Activated T-cell treated with anti-CD3 and anti-CD28 coated beads, Interleukin-2, amount 50 U/mL, for 72 hours (primary cell): ENCODE measurements at regions not wholly inside any gene's neighbourhood (a gene's known extent, or its start where the extent isn't known, plus 50 kb on each side); places are given as distances from the start of the nearest gene placed in this dataset.
"Not testable (repeated sequence)": the region's sequence is repeated elsewhere in the genome, so short reads cannot be mapped to it uniquely, and the experiment has no call there.

Experiments
- ATAC-seq, 2 donors: fragments of 150-1000 bp; cut with Tn5 transposase; replicated peaks in 1 of 2; 2 replicates each; pipeline ENCODE4 v1.10.0; 2021; ENCODE audit warnings: moderate library complexity in 2 of 2, mild to moderate bottlenecking in 1 of 2
- DNase-seq, 2 donors: peaks; one replicate each; pipeline ENCODE4 v3.0.0; 2021 to 2022; ENCODE audit warnings: mixed read lengths in 1 of 2
- H3K27ac Mint-ChIP-seq: one replicate; pipeline ENCODE4 v1.8.0; 2022; ENCODE audit warnings: mild to moderate bottlenecking, moderate library complexity, mixed read lengths
- H3K27me3 Mint-ChIP-seq: one replicate; pipeline ENCODE4 v1.8.0; 2022; ENCODE audit warnings: low read depth, mixed read lengths
- H3K36me3 Mint-ChIP-seq, 2 donors: one replicate each; pipeline ENCODE4 v1.8.0; 2022; ENCODE audit warnings: mixed read lengths in 2 of 2, mild to moderate bottlenecking in 1 of 2; ENCODE audit not compliant: insufficient read depth in 2 of 2
- H3K4me1 Mint-ChIP-seq: one replicate; pipeline ENCODE4 v1.8.0; 2022; ENCODE audit warnings: low read depth, mixed read lengths
- H3K4me3 Mint-ChIP-seq, 2 donors: one replicate each; pipeline ENCODE4 v1.8.0; 2022; ENCODE audit warnings: mild to moderate bottlenecking in 2 of 2, mixed read lengths in 2 of 2, moderate library complexity in 2 of 2
- H3K9me3 Mint-ChIP-seq, 2 donors: one replicate each; pipeline ENCODE4 v1.8.0; 2022; ENCODE audit warnings: mixed read lengths in 2 of 2

GRCh38 chr7:28318101-28318762, 94.1 kb upstream of the CREB5 start:
- Mint-ChIP-seq H3K27me3 (peaks cover 48% of the 10 kb centered on the region), H3K27ac (no peak overlapping the region), H3K4me3 (peak overlapping the region in 1 of 2 donors; percentile 7), H3K4me1 (peaks cover 35% of the 10 kb centered on the region), H3K9me3 (no peaks in the 10 kb centered on the region), H3K36me3 (peaks cover 2% of the 10 kb centered on the region in 2 donors)
- ATAC-seq (peak; percentile 60 to 68), DNase-seq (no peak)

GRCh38 chr7:28323833-28324232, 88.5 kb upstream of the CREB5 start:
- Mint-ChIP-seq H3K27me3 (peaks cover 7% of the 10 kb centered on the region), H3K27ac (no peak overlapping the region), H3K9me3 (peaks cover 0 to 2% of the 10 kb centered on the region in 2 donors), H3K4me1 (peaks cover 12% of the 10 kb centered on the region), H3K36me3 (no peaks in the 10 kb centered on the region), H3K4me3 (no peak overlapping the region)
- DNase-seq (no peak), ATAC-seq (no peak)

DNA sequence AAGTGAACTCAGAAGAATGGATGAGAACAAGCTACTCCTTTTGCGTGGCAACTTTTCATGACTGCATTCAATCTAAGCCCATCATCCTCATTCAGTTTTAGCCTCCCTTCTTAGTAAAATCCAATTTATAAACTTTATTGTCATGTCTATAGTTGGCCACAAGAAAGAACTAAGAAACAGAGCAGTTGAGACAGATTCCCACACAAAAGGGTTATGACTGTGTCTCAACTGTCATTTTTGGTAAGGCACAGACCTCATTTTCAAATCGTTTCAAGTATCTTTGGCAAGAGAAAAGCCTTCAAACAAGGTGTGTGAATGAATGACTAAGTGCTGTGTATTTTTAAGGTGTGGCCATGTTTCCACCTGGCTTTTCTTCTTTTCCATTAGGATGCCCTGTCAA, 84.2 kb upstream of the CREB5 start:
- Mint-ChIP-seq H3K27ac (peak overlapping the region; percentile 78), H3K36me3 (no peaks in the 10 kb centered on the region), H3K9me3 (peaks cover 0 to 2% of the 10 kb centered on the region in 2 donors), H3K4me3 (peak overlapping the region in 1 of 2 donors; percentile 42), H3K27me3 (no peaks in the 10 kb centered on the region), H3K4me1 (peaks cover 42% of the 10 kb centered on the region)
- DNase-seq (no peak), ATAC-seq (peak; percentile 79 to 81)

DNA sequence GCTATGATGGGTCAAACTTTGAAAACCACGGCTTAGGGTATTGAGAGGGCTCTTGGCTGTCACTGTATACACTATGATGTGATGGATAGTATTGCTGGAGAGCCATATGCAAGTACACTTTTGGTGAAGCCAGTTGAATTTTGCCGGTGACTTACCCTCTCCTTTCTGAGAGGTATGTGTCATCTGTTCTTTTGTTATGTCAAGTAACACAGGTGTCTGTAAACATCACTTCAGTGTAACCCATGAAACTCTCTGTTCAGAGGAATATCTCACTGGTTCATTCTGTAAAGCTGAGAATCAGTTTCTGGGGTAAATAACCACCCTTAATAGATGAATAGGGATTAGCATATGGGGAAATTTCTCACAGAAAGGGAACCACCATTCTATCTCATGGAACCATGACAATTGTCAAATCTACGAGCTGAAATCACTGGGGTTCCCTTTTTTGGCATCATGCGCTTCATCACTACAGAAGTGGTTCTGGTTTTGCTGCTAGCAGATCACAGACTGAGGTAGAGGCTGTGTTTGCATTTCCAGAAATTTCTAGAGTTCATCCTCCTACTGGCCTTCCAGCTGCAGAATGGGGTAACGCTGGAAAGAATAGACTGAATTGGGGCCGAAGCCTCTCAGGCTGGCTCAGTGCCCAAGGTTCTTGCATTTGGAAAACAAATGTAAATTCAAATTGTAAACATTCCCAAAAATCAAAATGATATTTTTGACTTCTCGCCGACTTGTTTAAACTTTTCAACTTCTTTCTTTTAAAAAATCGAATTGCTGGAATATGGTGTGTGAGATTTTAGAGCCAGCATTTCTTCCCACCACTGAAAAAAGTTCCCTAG, 83.3 kb upstream of the CREB5 start:
- peaks cover 6% of the 10 kb centered on the region for H3K27me3 Mint-ChIP-seq
- H3K36me3 Mint-ChIP-seq: no peaks in the 10 kb centered on the region
- ATAC-seq (peak; percentile 60 to 65), DNase-seq (peak in 1 of 2 donors; percentile 25)
- peaks cover 0 to 2% of the 10 kb centered on the region in 2 donors for H3K9me3 Mint-ChIP-seq
- peak overlapping the region in 1 of 2 donors; percentile 60 for H3K4me3 Mint-ChIP-seq
- no peak overlapping the region for H3K27ac Mint-ChIP-seq
- peaks cover 42% of the 10 kb centered on the region for H3K4me1 Mint-ChIP-seq

GRCh38 chr7:28329661-28330363, 82.5 kb upstream of the CREB5 start:
- H3K4me1 Mint-ChIP-seq: peaks cover 42% of the 10 kb centered on the region
- H3K4me3 Mint-ChIP-seq: peak overlapping the region; percentile 60 to 67
- peak; percentile 50 to 53 for ATAC-seq
- peaks cover 3 to 4% of the 10 kb centered on the region in 2 donors for H3K9me3 Mint-ChIP-seq
- DNase-seq: peak; percentile 23 to 25
- no peak overlapping the region for H3K27ac Mint-ChIP-seq
- H3K36me3 Mint-ChIP-seq: no peaks in the 10 kb centered on the region
- H3K27me3 Mint-ChIP-seq: peaks cover 13% of the 10 kb centered on the region

DNA sequence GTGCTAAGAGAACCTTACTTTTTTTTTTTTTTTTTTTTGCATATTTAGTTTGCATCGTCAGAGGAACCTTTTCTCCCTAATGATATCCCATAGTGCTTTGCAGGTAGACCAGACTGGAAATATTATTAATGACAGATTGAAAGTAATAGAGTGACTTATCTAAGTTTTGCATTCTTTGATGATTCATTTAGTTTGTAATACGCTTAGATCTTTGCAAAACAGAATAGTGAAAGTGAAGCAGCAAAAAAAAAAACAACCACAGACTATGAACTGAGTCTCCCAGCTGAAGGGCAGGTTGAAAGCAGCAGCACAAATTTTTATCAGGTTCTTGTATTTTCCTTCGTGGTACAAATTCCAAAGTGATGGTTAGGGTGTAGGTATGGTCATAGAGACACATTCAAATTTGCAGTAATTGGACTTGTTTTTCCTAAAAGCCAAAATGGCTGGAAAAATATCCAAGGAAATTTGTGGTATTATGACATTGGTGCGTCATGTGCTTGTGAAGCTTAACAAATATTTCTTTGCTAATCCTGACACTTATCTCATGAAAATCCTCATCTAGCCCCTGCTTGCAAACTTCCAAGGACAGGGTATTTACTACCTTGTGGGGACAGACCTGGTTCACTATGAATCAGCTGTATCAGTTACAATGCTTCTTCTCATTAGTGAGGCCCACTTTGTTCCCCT, 81.8 kb upstream of the CREB5 start:
- H3K27ac Mint-ChIP-seq: no peak overlapping the region

GRCh38 chr7:28332046-28332445, 80.3 kb upstream of the CREB5 start:
- Mint-ChIP-seq H3K27me3 (peaks cover 13% of the 10 kb centered on the region), H3K4me3 (no peak overlapping the region)

More for the DNA sequence above, 81.8 kb upstream of the CREB5 start:
- Mint-ChIP-seq H3K27me3 (peaks cover 13% of the 10 kb centered on the region), H3K4me3 (peak overlapping the region; percentile 60 to 67), H3K9me3 (peaks cover 4 to 5% of the 10 kb centered on the region in 2 donors), H3K4me1 (peaks cover 42% of the 10 kb centered on the region), H3K36me3 (no peaks in the 10 kb centered on the region)
- DNase-seq (no peak), ATAC-seq (peak; percentile 18 to 33)

DNA sequence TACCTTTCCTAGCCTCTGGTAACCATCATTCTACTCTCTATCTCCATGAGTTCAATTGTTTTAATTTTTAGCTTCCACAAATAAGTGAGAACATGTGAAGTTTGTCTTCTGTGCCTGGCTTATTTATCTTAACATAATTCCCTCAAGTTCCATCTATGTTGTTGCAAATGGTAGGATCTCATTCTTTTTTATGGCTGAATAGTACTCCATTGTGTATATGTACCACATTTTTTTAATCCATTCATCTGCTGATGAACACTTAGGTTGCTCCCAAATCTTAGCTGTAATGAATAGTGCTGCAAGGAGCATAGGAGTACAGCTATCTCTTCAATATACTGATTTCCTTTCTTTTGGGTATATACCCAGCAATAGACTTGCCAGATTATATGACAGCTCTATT, 78.8 kb upstream of the CREB5 start:
- not testable (repeated sequence) for H3K27ac Mint-ChIP-seq, DNase-seq, H3K36me3 Mint-ChIP-seq, H3K9me3 Mint-ChIP-seq, ATAC-seq, H3K4me3 Mint-ChIP-seq
- peaks cover 32% of the 10 kb centered on the region for H3K4me1 Mint-ChIP-seq
- peaks cover 13% of the 10 kb centered on the region for H3K27me3 Mint-ChIP-seq

More at GRCh38 chr7:28332046-28332445, 80.3 kb upstream of the CREB5 start:
- no peaks in the 10 kb centered on the region for H3K36me3 Mint-ChIP-seq
- ATAC-seq (no peak), DNase-seq (no peak)
- no peak overlapping the region for H3K27ac Mint-ChIP-seq
- H3K9me3 Mint-ChIP-seq: peaks cover 2 to 5% of the 10 kb centered on the region in 2 donors
- H3K4me1 Mint-ChIP-seq: peaks cover 42% of the 10 kb centered on the region

DNA sequence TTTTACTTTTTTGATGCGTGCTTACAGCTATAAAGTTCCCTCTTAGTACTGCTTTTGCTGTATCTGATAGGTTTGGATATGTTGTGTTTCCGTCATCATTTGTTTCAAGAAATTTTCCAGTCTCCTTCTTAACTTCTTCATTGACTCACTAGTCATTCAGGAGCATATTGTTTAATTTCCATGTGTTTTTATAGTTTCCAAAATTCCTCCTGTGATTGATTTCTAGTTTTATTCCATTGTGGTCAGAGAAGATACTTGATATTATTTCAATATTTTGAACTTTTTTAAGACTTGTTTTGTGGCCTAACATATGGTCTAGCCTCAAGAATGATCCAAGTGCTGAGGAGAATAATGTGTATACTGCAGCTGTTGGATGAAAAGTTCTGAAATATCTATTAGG, 75.5 kb upstream of the CREB5 start:
- H3K9me3 Mint-ChIP-seq: peaks cover 2 to 7% of the 10 kb centered on the region in 2 donors

GRCh38 chr7:28338041-28338440, 74.3 kb upstream of the CREB5 start:
- Mint-ChIP-seq H3K4me3 (no peak overlapping the region), H3K36me3 (peaks cover 0 to 2% of the 10 kb centered on the region in 2 donors), H3K4me1 (no peaks in the 10 kb centered on the region), H3K27ac (no peak overlapping the region), H3K9me3 (peaks cover 2 to 7% of the 10 kb centered on the region in 2 donors), H3K27me3 (peaks cover 22% of the 10 kb centered on the region)
- ATAC-seq (no peak), DNase-seq (no peak)

More for the DNA sequence above, 75.5 kb upstream of the CREB5 start:
- H3K27me3 Mint-ChIP-seq: peaks cover 17% of the 10 kb centered on the region
- DNase-seq: no peak
- no peak overlapping the region for H3K27ac Mint-ChIP-seq
- H3K4me1 Mint-ChIP-seq: peaks cover 3% of the 10 kb centered on the region
- H3K36me3 Mint-ChIP-seq: peaks cover 0 to 2% of the 10 kb centered on the region in 2 donors
- no peak for ATAC-seq
- no peak overlapping the region for H3K4me3 Mint-ChIP-seq

GRCh38 chr7:28343462-28343861, 68.9 kb upstream of the CREB5 start:
- no peak overlapping the region for H3K4me3 Mint-ChIP-seq
- H3K27ac Mint-ChIP-seq: no peak overlapping the region
- peaks cover 1 to 2% of the 10 kb centered on the region in 2 donors for H3K36me3 Mint-ChIP-seq
- DNase-seq (no peak), ATAC-seq (no peak)
- peaks cover 41% of the 10 kb centered on the region for H3K27me3 Mint-ChIP-seq
- peaks cover 6% of the 10 kb centered on the region for H3K4me1 Mint-ChIP-seq
- peaks cover 1 to 2% of the 10 kb centered on the region in 2 donors for H3K9me3 Mint-ChIP-seq

GRCh38 chr7:28346256-28346655, 66.1 kb upstream of the CREB5 start:
- H3K36me3 Mint-ChIP-seq: peaks cover 0 to 1% of the 10 kb centered on the region in 2 donors
- DNase-seq (no peak), ATAC-seq (no peak)
- H3K4me3 Mint-ChIP-seq: no peak overlapping the region
- H3K27me3 Mint-ChIP-seq: peaks cover 52% of the 10 kb centered on the region
- no peak overlapping the region for H3K27ac Mint-ChIP-seq
- H3K9me3 Mint-ChIP-seq: peaks cover 0 to 1% of the 10 kb centered on the region in 2 donors
- H3K4me1 Mint-ChIP-seq: peaks cover 6% of the 10 kb centered on the region
